Liver (tissue), 8 donors: ENCODE measurements at regions not wholly inside any gene's neighbourhood (a gene's known extent, or its start where the extent isn't known, plus 50 kb on each side); places are given as distances from the start of the nearest gene placed in this dataset.

ENCODE experiments used
- DNase-seq: peaks from one replicate; pipeline ENCODE4 v3.0.0-alpha.2; 2017; ENCODE audit warnings: low spot score
- H3K27ac ChIP-seq, 2 donors: one replicate each; pipeline ENCODE4 v1.7.0; 2013; ENCODE audit warnings: inconsistent platforms in 2 of 2, low read length in 2 of 2, control low read depth in 1 of 2, low read depth in 1 of 2, mild to moderate bottlenecking in 1 of 2
- H3K27me3 ChIP-seq, 4 donors: one replicate each; pipeline versions ENCODE4 v1.6.1 to v1.7.0; 2013; ENCODE audit warnings: low read length in 3 of 4, inconsistent platforms in 1 of 4, mild to moderate bottlenecking in 1 of 4, moderate library complexity in 1 of 4; ENCODE audit not compliant: control insufficient read depth in 4 of 4, insufficient read depth in 4 of 4
- H3K36me3 ChIP-seq, 4 donors: one replicate each; pipeline versions ENCODE4 v1.6.1 to v1.7.0; 2013; ENCODE audit warnings: low read length in 3 of 4, mild to moderate bottlenecking in 3 of 4, low read depth in 1 of 4, moderate library complexity in 1 of 4; ENCODE audit not compliant: control insufficient read depth in 4 of 4, insufficient read depth in 3 of 4
- H3K4me1 ChIP-seq, 4 donors: one replicate each; pipeline versions ENCODE4 v1.6.1 to v1.7.0; 2013; ENCODE audit warnings: low read length in 3 of 4, mild to moderate bottlenecking in 3 of 4, moderate library complexity in 1 of 4; ENCODE audit not compliant: control insufficient read depth in 4 of 4, insufficient read depth in 4 of 4
- H3K4me3 ChIP-seq, 3 donors: one replicate each; pipeline versions ENCODE4 v1.6.1 to v1.7.0; 2013; ENCODE audit warnings: low read length in 3 of 3, control low read depth in 1 of 3, low read depth in 1 of 3, mild to moderate bottlenecking in 1 of 3
- H3K9ac ChIP-seq, 2 donors: one replicate each; pipeline ENCODE4 v1.7.0; 2013; ENCODE audit warnings: low read length in 2 of 2, mild to moderate bottlenecking in 2 of 2, moderate library complexity in 2 of 2, control low read depth in 1 of 2, low read depth in 1 of 2
- H3K9me3 ChIP-seq, 4 donors: one replicate each; pipeline versions ENCODE4 v1.6.1 to v1.7.0; 2013; ENCODE audit warnings: low read length in 3 of 4; ENCODE audit not compliant: control insufficient read depth in 4 of 4
- EGR1 ChIP-seq, 2 donors: IDR thresholded peaks; 2 replicates each; pipeline ENCODE4 v1.6.1; 2016 to 2018; ENCODE audit warnings: antibody characterized with exemption in 2 of 2, low read depth in 2 of 2
- FOXA1 ChIP-seq: IDR thresholded peaks from 2 replicates; pipeline ENCODE4 v1.6.1; 2016; ENCODE audit warnings: antibody characterized with exemption
- FOXA2 ChIP-seq: IDR thresholded peaks from 2 replicates; pipeline ENCODE4 v1.6.1; 2016; ENCODE audit warnings: antibody characterized with exemption
- GABPA ChIP-seq, 2 donors: IDR thresholded peaks in 1 of 2; conservative IDR thresholded peaks in 1 of 2; 2 replicates each; pipeline ENCODE4 v1.6.1; 2016; ENCODE audit warnings: antibody characterized with exemption in 2 of 2, mild to moderate bottlenecking in 1 of 2, moderate library complexity in 1 of 2
- HNF4G ChIP-seq: IDR thresholded peaks from 2 replicates; pipeline ENCODE4 v1.6.1; 2016; ENCODE audit warnings: antibody characterized with exemption
- JUND ChIP-seq, 2 donors: IDR thresholded peaks; 2 replicates each; pipeline ENCODE4 v1.6.1; 2016; ENCODE audit warnings: antibody characterized with exemption in 2 of 2
- NR2F2 ChIP-seq: IDR thresholded peaks from 2 replicates; pipeline ENCODE4 v1.6.1; 2016; ENCODE audit warnings: antibody characterized with exemption
- RAD21 ChIP-seq, 2 donors: IDR thresholded peaks; 2 replicates each; pipeline ENCODE4 v1.6.1; 2016; ENCODE audit warnings: antibody characterized with exemption in 2 of 2, mild to moderate bottlenecking in 2 of 2
- RXRA ChIP-seq, 2 donors: IDR thresholded peaks; 2 replicates each; pipeline ENCODE4 v1.6.1; 2017 to 2018; ENCODE audit warnings: antibody characterized with exemption in 2 of 2, mild to moderate bottlenecking in 1 of 2
- SP1 ChIP-seq: IDR thresholded peaks from 2 replicates; pipeline ENCODE4 v1.6.1; 2018; ENCODE audit warnings: antibody characterized with exemption, mild to moderate bottlenecking
- TAF1 ChIP-seq: conservative IDR thresholded peaks from 2 replicates; pipeline ENCODE4 v1.6.1; 2016; ENCODE audit warnings: antibody characterized with exemption, mild to moderate bottlenecking
- YY1 ChIP-seq: IDR thresholded peaks from 2 replicates; pipeline ENCODE4 v1.6.1; 2016; ENCODE audit warnings: antibody characterized with exemption, mild to moderate bottlenecking
- WGBS: extraction: QIAGEN DNeasy Blood & Tissue Kit; methylation state at CpG from one replicate; pipeline ENCODE4 v1.1.7; 2013; 5-methylcytosine and 5-hydroxymethylcytosine counted together
- TF ChIP-seq, protein P1 (sequence below): IDR thresholded peaks from 2 replicates; pipeline ENCODE4 v1.6.1; 2016; ENCODE audit warnings: antibody characterized with exemption, mild to moderate bottlenecking
- TF ChIP-seq, protein P2 (sequence below): IDR thresholded peaks from 2 replicates; pipeline ENCODE4 v1.6.1; 2016; ENCODE audit warnings: antibody characterized with exemption
- TF ChIP-seq, protein P3 (sequence below): IDR thresholded peaks from 2 replicates; pipeline ENCODE4 v1.6.1; 2016; ENCODE audit warnings: antibody characterized with exemption
- TF ChIP-seq, protein P4 (sequence below): fragments of 150-350 bp; IDR thresholded peaks from 2 replicates; pipeline ENCODE4 v1.5.1; 2017; ENCODE audit warnings: improper control_type of control experiment, low read depth, low read length; ENCODE audit not compliant: missing input control
- TF ChIP-seq, protein P5 (sequence below): IDR thresholded peaks from 2 replicates; pipeline ENCODE4 v1.6.1; 2016; ENCODE audit warnings: antibody characterized with exemption
- donor health status: healthy.
- donor health status: healthy.
- donor health status: healthy.
- donor health status: healthy.
- donor health status: healthy.

DNA sequence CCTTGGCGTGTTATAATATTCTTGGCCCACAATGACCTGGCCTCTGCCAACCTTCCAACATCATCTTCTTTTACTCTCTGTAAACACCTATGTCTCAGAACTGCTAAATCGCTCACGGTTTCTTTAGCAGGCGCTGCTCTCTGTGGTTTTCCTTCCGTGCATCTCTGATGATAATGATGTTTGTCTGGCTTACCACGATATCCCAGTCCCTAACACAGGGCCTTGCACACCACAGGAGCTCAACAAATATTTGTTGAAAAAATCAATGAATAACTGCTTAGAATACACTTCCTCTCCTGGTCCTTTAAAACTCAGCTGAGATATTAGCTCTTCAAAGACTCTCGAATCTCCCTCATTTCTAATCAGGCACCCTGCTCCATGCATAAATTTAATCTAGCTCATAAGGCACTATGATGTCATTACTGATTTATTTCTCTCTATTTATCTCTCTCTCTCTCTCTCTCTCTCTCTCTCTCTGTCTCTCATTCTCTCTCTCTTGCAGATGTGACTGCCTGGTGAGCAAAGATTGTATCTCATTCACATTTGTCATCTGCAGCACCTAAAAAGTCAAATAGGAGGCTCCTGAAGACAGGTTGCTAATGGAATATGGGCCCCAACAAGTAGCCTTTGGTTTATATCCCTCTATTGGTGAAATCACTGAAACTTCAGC is 206.4 kb downstream of the NHLRC3 start:
- H3K4me3 ChIP-seq: no peak overlapping the region
- H3K27ac ChIP-seq: no peak overlapping the region
- H3K9me3 ChIP-seq: no peaks in the 10 kb centered on the region
- H3K36me3 ChIP-seq: no peaks in the 10 kb centered on the region
- no peaks in the 10 kb centered on the region for H3K27me3 ChIP-seq
- H3K9ac ChIP-seq: no peak overlapping the region
- TF ChIP-seq NR2F2 (no peak), JUND (IDR thresholded peaks at IDR 0.05) (no peak)
- DNase-seq: no peak
- peaks cover 0 to 1% (median 0%) of the 10 kb centered on the region in 4 donors for H3K4me1 ChIP-seq
- 40% methylated on average over 7 of the region's 7 CpGs for WGBS

DNA sequence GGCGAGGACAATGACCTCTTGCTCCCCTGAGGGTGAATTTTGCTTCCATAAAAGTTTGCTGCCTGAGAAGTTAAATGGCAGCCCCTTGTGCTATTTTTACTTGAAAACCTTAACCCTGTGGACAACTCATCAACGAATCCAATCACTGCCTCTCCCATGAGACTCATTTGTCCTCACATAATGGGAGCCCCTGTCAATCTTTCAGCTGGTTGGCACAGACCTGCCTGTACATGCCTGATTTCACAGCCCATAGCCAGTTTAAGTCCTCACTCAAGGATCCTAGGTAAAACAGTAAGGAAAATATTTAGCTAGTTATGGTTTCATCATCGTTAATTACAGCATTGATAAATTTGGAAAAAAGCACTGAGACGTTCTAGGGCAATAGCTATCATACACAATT is 207.4 kb downstream of the NHLRC3 start:
- no peak for DNase-seq
- H3K27ac ChIP-seq: no peak overlapping the region
- no peaks in the 10 kb centered on the region for H3K9me3 ChIP-seq
- peaks cover 0 to 1% (median 0%) of the 10 kb centered on the region in 4 donors for H3K4me1 ChIP-seq
- WGBS: 81% methylated on average over 4 of the region's 4 CpGs
- H3K4me3 ChIP-seq: no peak overlapping the region
- H3K36me3 ChIP-seq: no peaks in the 10 kb centered on the region
- TF ChIP-seq FOXA1: no peak
- TF ChIP-seq, protein P1, sequence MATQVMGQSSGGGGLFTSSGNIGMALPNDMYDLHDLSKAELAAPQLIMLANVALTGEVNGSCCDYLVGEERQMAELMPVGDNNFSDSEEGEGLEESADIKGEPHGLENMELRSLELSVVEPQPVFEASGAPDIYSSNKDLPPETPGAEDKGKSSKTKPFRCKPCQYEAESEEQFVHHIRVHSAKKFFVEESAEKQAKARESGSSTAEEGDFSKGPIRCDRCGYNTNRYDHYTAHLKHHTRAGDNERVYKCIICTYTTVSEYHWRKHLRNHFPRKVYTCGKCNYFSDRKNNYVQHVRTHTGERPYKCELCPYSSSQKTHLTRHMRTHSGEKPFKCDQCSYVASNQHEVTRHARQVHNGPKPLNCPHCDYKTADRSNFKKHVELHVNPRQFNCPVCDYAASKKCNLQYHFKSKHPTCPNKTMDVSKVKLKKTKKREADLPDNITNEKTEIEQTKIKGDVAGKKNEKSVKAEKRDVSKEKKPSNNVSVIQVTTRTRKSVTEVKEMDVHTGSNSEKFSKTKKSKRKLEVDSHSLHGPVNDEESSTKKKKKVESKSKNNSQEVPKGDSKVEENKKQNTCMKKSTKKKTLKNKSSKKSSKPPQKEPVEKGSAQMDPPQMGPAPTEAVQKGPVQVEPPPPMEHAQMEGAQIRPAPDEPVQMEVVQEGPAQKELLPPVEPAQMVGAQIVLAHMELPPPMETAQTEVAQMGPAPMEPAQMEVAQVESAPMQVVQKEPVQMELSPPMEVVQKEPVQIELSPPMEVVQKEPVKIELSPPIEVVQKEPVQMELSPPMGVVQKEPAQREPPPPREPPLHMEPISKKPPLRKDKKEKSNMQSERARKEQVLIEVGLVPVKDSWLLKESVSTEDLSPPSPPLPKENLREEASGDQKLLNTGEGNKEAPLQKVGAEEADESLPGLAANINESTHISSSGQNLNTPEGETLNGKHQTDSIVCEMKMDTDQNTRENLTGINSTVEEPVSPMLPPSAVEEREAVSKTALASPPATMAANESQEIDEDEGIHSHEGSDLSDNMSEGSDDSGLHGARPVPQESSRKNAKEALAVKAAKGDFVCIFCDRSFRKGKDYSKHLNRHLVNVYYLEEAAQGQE: no peak
- TF ChIP-seq SP1: no peak
- TF ChIP-seq RXRA (IDR thresholded peaks at IDR 0.05): no peak
- no peak for TF ChIP-seq EGR1 (IDR thresholded peaks at IDR 0.05; ENCODE audit: low read depth in 2 of 2)
- TF ChIP-seq YY1: no peak
- TF ChIP-seq HNF4G: no peak
- TF ChIP-seq GABPA (IDR thresholded peaks at IDR 0.05 in 1 of 2, conservative IDR thresholded peaks at IDR 0.05 in 1 of 2): no peak
- TF ChIP-seq, protein P2, sequence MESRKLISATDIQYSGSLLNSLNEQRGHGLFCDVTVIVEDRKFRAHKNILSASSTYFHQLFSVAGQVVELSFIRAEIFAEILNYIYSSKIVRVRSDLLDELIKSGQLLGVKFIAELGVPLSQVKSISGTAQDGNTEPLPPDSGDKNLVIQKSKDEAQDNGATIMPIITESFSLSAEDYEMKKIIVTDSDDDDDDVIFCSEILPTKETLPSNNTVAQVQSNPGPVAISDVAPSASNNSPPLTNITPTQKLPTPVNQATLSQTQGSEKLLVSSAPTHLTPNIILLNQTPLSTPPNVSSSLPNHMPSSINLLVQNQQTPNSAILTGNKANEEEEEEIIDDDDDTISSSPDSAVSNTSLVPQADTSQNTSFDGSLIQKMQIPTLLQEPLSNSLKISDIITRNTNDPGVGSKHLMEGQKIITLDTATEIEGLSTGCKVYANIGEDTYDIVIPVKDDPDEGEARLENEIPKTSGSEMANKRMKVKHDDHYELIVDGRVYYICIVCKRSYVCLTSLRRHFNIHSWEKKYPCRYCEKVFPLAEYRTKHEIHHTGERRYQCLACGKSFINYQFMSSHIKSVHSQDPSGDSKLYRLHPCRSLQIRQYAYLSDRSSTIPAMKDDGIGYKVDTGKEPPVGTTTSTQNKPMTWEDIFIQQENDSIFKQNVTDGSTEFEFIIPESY: no peak
- no peak for TF ChIP-seq TAF1
- TF ChIP-seq RAD21 (IDR thresholded peaks at IDR 0.05): no peak
- TF ChIP-seq, protein P3, sequence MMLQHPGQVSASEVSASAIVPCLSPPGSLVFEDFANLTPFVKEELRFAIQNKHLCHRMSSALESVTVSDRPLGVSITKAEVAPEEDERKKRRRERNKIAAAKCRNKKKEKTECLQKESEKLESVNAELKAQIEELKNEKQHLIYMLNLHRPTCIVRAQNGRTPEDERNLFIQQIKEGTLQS: no peak
- TF ChIP-seq, protein P4, sequence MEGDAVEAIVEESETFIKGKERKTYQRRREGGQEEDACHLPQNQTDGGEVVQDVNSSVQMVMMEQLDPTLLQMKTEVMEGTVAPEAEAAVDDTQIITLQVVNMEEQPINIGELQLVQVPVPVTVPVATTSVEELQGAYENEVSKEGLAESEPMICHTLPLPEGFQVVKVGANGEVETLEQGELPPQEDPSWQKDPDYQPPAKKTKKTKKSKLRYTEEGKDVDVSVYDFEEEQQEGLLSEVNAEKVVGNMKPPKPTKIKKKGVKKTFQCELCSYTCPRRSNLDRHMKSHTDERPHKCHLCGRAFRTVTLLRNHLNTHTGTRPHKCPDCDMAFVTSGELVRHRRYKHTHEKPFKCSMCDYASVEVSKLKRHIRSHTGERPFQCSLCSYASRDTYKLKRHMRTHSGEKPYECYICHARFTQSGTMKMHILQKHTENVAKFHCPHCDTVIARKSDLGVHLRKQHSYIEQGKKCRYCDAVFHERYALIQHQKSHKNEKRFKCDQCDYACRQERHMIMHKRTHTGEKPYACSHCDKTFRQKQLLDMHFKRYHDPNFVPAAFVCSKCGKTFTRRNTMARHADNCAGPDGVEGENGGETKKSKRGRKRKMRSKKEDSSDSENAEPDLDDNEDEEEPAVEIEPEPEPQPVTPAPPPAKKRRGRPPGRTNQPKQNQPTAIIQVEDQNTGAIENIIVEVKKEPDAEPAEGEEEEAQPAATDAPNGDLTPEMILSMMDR: no peak
- TF ChIP-seq, protein P5, sequence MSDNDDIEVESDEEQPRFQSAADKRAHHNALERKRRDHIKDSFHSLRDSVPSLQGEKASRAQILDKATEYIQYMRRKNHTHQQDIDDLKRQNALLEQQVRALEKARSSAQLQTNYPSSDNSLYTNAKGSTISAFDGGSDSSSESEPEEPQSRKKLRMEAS: no peak
- TF ChIP-seq NR2F2: no peak
- no peak for TF ChIP-seq FOXA2
- TF ChIP-seq JUND (IDR thresholded peaks at IDR 0.05): no peak
- H3K9ac ChIP-seq: no peak overlapping the region
- no peaks in the 10 kb centered on the region for H3K27me3 ChIP-seq
